ENCODE measurements at regions not wholly inside any gene's neighbourhood (a gene's known extent, or its start where the extent isn't known, plus 50 kb on each side); places are given as distances from the start of the nearest gene placed in this dataset.
"Not testable (repeated sequence)": the region's sequence is repeated elsewhere in the genome, so short reads cannot be mapped to it uniquely, and the experiment has no call there.

- H3K79me1 ChIP-seq (ENCODE audit: insufficient read depth, low read depth, low read length, poor library complexity, severe bottlenecking) = no peaks in the 10 kb centered on the region
- DNase-seq = no peak
- no peak overlapping the region; a peak in 1 of 5 replicates for H3K4me3 Mint-ChIP-seq
These were observed 1202.5 kb downstream of the DSC3 start for GRCh38 chr18:29840089-29840488.

GRCh38 chr18:29838961-29839360, 1203.6 kb downstream of the DSC3 start:
- H3K79me2 ChIP-seq (ENCODE audit: insufficient read depth, low read length); H3K27ac ChIP-seq (ENCODE audit: insufficient read length, low read depth, low read length): not testable (repeated sequence)

More at GRCh38 chr18:29840089-29840488, 1202.5 kb downstream of the DSC3 start:
- Histone ChIP-seq H3K4me2 (ENCODE audit: insufficient read depth, insufficient read length, low read length) (no peak overlapping the region), H3K9me3 (ENCODE audit: control insufficient read depth, low read depth, low read length) (no peaks in the 10 kb centered on the region), H4K91ac (ENCODE audit: insufficient read length, low read depth, low read length) (no peak overlapping the region), H3K23ac (ENCODE audit: insufficient read length, low read depth, low read length) (no peak overlapping the region), H3K27ac (ENCODE audit: insufficient read length, low read depth, low read length) (no peak overlapping the region), H3K4ac (ENCODE audit: low read depth, low read length) (no peak overlapping the region), H3K9ac (ENCODE audit: extremely low read depth, insufficient read length, low read length) (no peak overlapping the region), H3K79me2 (ENCODE audit: insufficient read depth, low read length) (no peaks in the 10 kb centered on the region), H2BK120ac (ENCODE audit: low read depth, low read length, poor library complexity, severe bottlenecking) (no peak overlapping the region), H3K56ac (ENCODE audit: insufficient read length, low read depth, low read length) (no peak overlapping the region), H2BK12ac (ENCODE audit: insufficient read length, low read depth, low read length) (no peak overlapping the region), H2AFZ (ENCODE audit: low read length) (no peak overlapping the region), H2AK5ac (ENCODE audit: insufficient read length, low read length) (no peak overlapping the region), H3K18ac (ENCODE audit: insufficient read length, low read depth, low read length) (no peak overlapping the region), H2BK20ac (ENCODE audit: low read depth, low read length, poor library complexity, severe bottlenecking) (no peak overlapping the region), H3K4me1 (ENCODE audit: insufficient read depth, low read length) (no peaks in the 10 kb centered on the region), H3K14ac (ENCODE audit: insufficient read depth, low read length) (no peak overlapping the region), H2BK15ac (ENCODE audit: low read depth, low read length) (no peak overlapping the region), H3T11ph (ENCODE audit: low read length) (no peak overlapping the region), H3K23me2 (ENCODE audit: insufficient read length, low read depth, low read length, poor library complexity, severe bottlenecking) (no peaks in the 10 kb centered on the region), H3K27me3 (ENCODE audit: insufficient read depth, low read length) (no peaks in the 10 kb centered on the region), H4K20me1 (ENCODE audit: control insufficient read depth, insufficient read depth, insufficient read length) (no peaks in the 10 kb centered on the region), H4K8ac (replicated peaks; ENCODE audit: insufficient read length, low read depth, low read length) (no peak overlapping the region), H2BK5ac (ENCODE audit: insufficient read length, low read length) (no peak overlapping the region), H4K5ac (ENCODE audit: insufficient read length, low read depth, low read length) (no peak overlapping the region)
- H3K9me3 Mint-ChIP-seq = peaks cover 6% of the 10 kb centered on the region in 2 experiments; a peak in 3 of 5 replicates
- H3K4me1 Mint-ChIP-seq = peaks cover 6 to 8% of the 10 kb centered on the region in 2 experiments
- peaks cover 0 to 8% (median 3%) of the 10 kb centered on the region in 3 experiments; a peak in 2 of 7 replicates for H3K36me3 Mint-ChIP-seq (ENCODE audit: insufficient read depth in 1 of 3, low read depth in 3 of 3)
- H3K27ac Mint-ChIP-seq = no peak overlapping the region
- no peak for TF ChIP-seq CTCF (conservative IDR thresholded peaks at IDR 0.05)
- H3K27me3 Mint-ChIP-seq (ENCODE audit: low read depth) = no peaks in the 10 kb centered on the region

More at GRCh38 chr18:29838961-29839360, 1203.6 kb downstream of the DSC3 start:
- not testable (repeated sequence) for H3K36me3 Mint-ChIP-seq (ENCODE audit: insufficient read depth in 1 of 3, low read depth in 3 of 3); H3K27ac Mint-ChIP-seq; H2AFZ ChIP-seq (ENCODE audit: low read length); H3K9ac ChIP-seq (ENCODE audit: extremely low read depth, insufficient read length, low read length); H3K56ac ChIP-seq (ENCODE audit: insufficient read length, low read depth, low read length); H3K4ac ChIP-seq (ENCODE audit: low read depth, low read length); H2AK5ac ChIP-seq (ENCODE audit: insufficient read length, low read length); H3K9me3 Mint-ChIP-seq; H2BK20ac ChIP-seq (ENCODE audit: low read depth, low read length, poor library complexity, severe bottlenecking); H3K18ac ChIP-seq (ENCODE audit: insufficient read length, low read depth, low read length); H3K27me3 Mint-ChIP-seq (ENCODE audit: low read depth); H4K20me1 ChIP-seq (ENCODE audit: control insufficient read depth, insufficient read depth, insufficient read length); H3K4me1 ChIP-seq (ENCODE audit: insufficient read depth, low read length); H2BK120ac ChIP-seq (ENCODE audit: low read depth, low read length, poor library complexity, severe bottlenecking); H2BK5ac ChIP-seq (ENCODE audit: insufficient read length, low read length); H3K23ac ChIP-seq (ENCODE audit: insufficient read length, low read depth, low read length); H4K8ac ChIP-seq (replicated peaks; ENCODE audit: insufficient read length, low read depth, low read length); H4K91ac ChIP-seq (ENCODE audit: insufficient read length, low read depth, low read length); H3K4me1 Mint-ChIP-seq; H3K23me2 ChIP-seq (ENCODE audit: insufficient read length, low read depth, low read length, poor library complexity, severe bottlenecking); H3K27me3 ChIP-seq (ENCODE audit: insufficient read depth, low read length); H3K79me1 ChIP-seq (ENCODE audit: insufficient read depth, low read depth, low read length, poor library complexity, severe bottlenecking); H3T11ph ChIP-seq (ENCODE audit: low read length); H2BK15ac ChIP-seq (ENCODE audit: low read depth, low read length); DNase-seq; H4K5ac ChIP-seq (ENCODE audit: insufficient read length, low read depth, low read length); H3K9me3 ChIP-seq (ENCODE audit: control insufficient read depth, low read depth, low read length); H3K4me3 Mint-ChIP-seq; H3K4me2 ChIP-seq (ENCODE audit: insufficient read depth, insufficient read length, low read length); H3K14ac ChIP-seq (ENCODE audit: insufficient read depth, low read length); H2BK12ac ChIP-seq (ENCODE audit: insufficient read length, low read depth, low read length)
- WGBS (ENCODE audit: extremely low coverage, insufficient read length, low lambda C conversion rate) = no CpG with 5 or more reads among the region's 12 CpGs
